ENCODE measurements at regions not wholly inside any gene's neighbourhood (a gene's known extent, or its start where the extent isn't known, plus 50 kb on each side); places are given as distances from the start of the nearest gene placed in this dataset.

DNA sequence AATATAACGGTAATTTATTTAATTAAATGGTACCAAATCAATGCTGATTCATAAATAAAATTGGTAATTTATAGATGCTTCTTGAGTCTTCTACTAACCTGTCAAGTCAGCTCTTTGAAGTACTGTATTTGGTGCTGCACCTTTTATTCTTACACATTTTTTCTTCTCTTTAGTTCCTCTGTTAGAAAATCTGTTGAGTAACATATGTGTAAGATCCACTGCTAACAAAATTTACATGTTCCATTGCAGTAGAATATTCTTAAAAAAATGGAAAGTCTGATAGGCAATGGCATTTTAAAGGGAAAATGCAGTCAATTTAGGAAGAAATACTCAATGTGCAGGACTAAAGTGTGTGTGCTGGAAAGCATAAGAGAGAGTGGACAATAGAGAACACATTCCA, 936.6 kb downstream of the ZPLD1 start:
- no peak for TF ChIP-seq MAFK (IDR thresholded peaks at IDR 0.05; ENCODE audit: low read depth, low read length)
- TF ChIP-seq BRCA1 (IDR thresholded peaks at IDR 0.05; ENCODE audit: low read depth, low read length): no peak
- TF ChIP-seq CTCF (IDR thresholded peaks at IDR 0.05; ENCODE audit: control extremely low read depth in 1 of 3, insufficient read depth in 1 of 3, low read depth in 1 of 3, low read length in 3 of 3): no peak
- no peak for TF ChIP-seq GABPA (IDR thresholded peaks at IDR 0.05; ENCODE audit: borderline replicate concordance, insufficient read depth, low read length)
